ENCODE measurements at regions not wholly inside any gene's neighbourhood (a gene's known extent, or its start where the extent isn't known, plus 50 kb on each side); places are given as distances from the start of the nearest gene placed in this dataset.

DNA sequence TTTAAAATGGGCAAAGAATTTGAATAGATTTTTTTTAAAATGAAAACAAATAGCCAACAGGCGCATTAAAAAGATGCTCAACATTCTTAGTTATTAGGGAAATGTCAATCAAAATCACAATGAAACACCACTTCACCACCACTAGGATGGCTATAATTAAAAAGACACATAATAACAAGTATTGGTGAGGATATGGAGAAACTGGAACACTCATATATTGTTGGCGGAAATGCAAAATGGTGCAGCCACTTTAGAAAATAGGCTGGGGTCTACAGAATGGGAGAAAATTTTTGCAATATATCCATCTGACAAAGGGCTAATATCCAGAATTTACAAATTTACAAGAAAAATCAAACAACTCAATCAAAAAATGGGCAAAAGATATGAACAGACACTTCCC, 107.8 kb upstream of the FOXD3 start:
- TF ChIP-seq, protein P1, sequence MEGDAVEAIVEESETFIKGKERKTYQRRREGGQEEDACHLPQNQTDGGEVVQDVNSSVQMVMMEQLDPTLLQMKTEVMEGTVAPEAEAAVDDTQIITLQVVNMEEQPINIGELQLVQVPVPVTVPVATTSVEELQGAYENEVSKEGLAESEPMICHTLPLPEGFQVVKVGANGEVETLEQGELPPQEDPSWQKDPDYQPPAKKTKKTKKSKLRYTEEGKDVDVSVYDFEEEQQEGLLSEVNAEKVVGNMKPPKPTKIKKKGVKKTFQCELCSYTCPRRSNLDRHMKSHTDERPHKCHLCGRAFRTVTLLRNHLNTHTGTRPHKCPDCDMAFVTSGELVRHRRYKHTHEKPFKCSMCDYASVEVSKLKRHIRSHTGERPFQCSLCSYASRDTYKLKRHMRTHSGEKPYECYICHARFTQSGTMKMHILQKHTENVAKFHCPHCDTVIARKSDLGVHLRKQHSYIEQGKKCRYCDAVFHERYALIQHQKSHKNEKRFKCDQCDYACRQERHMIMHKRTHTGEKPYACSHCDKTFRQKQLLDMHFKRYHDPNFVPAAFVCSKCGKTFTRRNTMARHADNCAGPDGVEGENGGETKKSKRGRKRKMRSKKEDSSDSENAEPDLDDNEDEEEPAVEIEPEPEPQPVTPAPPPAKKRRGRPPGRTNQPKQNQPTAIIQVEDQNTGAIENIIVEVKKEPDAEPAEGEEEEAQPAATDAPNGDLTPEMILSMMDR (IDR thresholded peaks at IDR 0.05; ENCODE audit: low read depth, low read length, missing control alignments): no peak
- no peak overlapping the region for H3K4me3 ChIP-seq (ENCODE audit: low read depth, low read length)
- DNase-seq (ENCODE audit: low read depth): no peak

DNA sequence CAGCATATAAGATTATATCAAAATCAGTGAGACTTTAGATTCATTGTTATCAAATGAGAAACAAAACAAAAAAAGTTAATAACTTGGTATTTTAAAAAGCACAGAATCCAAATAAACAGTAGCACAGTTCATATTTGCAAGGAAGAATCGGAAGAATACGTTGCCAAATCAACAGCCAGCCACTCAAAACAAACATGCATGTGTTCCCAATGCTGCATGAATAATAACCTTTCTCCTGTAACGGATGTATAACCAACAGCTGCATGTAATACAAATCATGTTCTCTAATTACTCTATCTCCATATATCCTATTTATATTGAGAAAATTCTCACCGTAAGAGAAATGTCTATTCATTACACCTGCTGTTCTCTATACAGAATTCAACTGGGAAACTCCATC, 98.9 kb upstream of the FOXD3 start:
- TF ChIP-seq, protein P1 (IDR thresholded peaks at IDR 0.05; ENCODE audit: low read depth, low read length, missing control alignments): no peak
- H3K4me3 ChIP-seq (ENCODE audit: low read depth, low read length): no peak overlapping the region
- DNase-seq (ENCODE audit: low read depth): no peak

DNA sequence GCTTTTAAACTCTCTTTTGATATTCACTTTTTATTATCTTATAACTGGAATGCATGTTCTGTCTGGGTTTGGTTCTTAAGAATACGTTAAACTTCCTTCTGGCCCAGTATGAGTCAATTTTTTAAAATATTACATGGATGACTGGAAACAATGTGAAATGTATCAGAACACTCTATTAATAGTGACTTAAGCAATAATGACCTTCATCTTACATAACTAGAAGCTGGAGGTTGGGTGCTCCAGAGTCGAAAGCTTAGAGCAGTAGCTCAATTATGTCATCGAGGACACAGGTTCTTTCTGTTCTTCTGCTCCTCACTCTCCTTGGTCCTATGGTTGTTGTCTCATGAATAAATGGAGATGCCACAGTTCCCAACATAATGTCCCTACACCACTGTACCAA, 91.6 kb upstream of the FOXD3 start:
- DNase-seq (ENCODE audit: low read depth): no peak
- TF ChIP-seq, protein P1 (IDR thresholded peaks at IDR 0.05; ENCODE audit: low read depth, low read length, missing control alignments): no peak
- H3K4me3 ChIP-seq (ENCODE audit: low read depth, low read length): no peak overlapping the region

DNA sequence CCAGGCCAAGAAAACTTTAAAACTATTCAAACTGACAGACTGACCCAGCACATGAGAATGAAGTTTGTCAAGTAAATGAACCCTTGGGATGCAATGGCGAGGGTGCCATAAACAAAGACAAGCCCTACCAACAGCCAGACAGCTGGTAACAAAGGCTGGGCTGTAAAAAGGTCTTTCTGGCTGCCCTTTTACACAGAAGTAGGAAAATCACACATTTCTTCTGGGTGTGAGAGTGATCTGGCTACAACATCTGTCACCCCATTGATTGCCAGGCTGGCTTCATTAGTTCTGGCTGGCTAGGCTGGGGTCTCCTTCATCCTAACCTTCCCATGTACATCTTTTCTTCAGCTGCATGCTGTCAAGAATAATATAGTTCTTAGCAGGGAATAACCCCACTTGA, 83.6 kb upstream of the FOXD3 start:
- no peak for DNase-seq (ENCODE audit: low read depth)
- TF ChIP-seq, protein P1 (IDR thresholded peaks at IDR 0.05; ENCODE audit: low read depth, low read length, missing control alignments): no peak

DNA sequence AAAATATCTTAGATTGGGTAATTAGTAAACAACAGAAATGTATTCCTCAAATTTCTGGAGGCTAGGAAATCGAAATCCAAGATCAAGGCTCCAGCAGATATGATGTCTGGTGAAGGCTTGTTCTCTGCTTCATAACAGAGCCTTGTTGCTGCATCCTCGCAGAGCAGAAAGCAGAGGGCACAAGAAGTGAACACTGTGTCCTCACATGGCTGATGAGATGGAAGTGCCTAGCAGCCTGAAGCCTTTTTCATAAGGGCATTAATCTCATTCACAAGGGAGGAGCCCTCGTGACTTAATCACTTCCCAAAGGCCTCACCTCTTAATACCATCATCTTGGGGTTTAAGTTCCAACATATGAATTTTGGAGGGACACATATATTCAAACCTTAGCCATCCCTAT, 77.2 kb upstream of the FOXD3 start:
- no peak for DNase-seq (ENCODE audit: low read depth)
- TF ChIP-seq, protein P1 (IDR thresholded peaks at IDR 0.05; ENCODE audit: low read depth, low read length, missing control alignments): no peak

More for the DNA sequence above, 83.6 kb upstream of the FOXD3 start:
- no peak overlapping the region for H3K4me3 ChIP-seq (ENCODE audit: low read depth, low read length)

DNA sequence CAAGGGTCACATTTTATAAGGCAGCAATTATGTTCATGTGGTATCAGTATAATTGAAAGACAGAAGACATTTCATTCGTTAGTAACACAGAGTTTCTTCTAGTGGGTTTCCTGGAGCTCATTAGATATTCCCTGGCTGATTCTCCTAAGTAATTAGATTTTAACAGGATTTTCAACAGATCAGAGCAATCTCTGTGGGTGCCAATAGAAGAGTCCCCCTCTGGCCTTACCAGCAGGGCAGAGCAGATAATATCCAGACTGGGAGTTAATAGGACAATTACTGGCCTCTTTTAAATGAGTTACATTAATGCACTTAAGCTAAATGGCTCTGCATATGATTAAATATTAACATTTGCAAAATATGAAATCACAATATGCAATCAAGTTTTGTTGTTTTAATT, 74.2 kb upstream of the FOXD3 start:
- DNase-seq (ENCODE audit: low read depth): no peak
- H3K4me3 ChIP-seq (ENCODE audit: low read depth, low read length): no peak overlapping the region
- TF ChIP-seq, protein P1 (IDR thresholded peaks at IDR 0.05; ENCODE audit: low read depth, low read length, missing control alignments): no peak

More for the DNA sequence above, 77.2 kb upstream of the FOXD3 start:
- H3K4me3 ChIP-seq (ENCODE audit: low read depth, low read length): no peak overlapping the region

DNA sequence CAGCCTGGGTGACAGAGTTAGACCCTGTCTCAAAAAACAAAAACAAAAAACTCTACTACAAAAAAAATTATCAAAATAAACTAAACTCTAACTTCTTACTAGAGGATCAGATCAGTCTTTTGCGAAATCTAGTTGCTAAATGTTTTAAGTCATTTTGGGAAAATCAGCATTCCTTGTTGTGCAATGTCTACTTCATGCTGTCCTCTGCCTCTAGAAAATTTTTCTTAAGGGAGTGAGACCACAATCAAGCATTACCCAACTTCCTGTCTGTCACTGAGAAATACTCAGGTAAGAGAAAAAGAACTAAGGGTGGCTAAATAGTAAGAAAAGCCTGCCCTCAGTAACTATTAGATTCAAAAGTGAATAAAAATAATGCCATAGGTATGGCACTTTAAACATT, 67.2 kb upstream of the FOXD3 start:
- TF ChIP-seq, protein P1 (IDR thresholded peaks at IDR 0.05; ENCODE audit: low read depth, low read length, missing control alignments): no peak
- H3K4me3 ChIP-seq (ENCODE audit: low read depth, low read length): no peak overlapping the region
- no peak for DNase-seq (ENCODE audit: low read depth)
